ENCODE measurements at regions not wholly inside any gene's neighbourhood (a gene's known extent, or its start where the extent isn't known, plus 50 kb on each side); places are given as distances from the start of the nearest gene placed in this dataset.

DNA sequence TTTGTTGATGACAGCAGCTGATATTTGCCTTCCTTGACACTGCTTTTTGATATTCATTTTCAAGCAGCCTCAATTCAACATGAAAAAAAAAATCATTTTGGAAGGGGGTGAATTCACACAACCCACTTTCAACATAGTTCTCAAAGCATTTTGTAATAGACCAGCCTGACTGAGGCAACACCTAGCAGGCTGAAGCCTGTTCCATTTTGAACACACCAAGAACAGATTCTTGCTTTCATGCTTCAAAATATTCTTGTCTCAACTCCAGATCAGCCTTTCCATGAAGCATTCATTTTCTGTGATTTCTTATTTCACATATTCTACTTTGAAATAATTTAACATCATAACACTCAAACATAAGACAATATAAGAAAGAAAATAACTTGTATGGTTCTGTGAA lies 812.6 kb upstream of the POU3F3 start:
- no peaks in the 10 kb centered on the region for H3K36me3 ChIP-seq
- H3K27me3 ChIP-seq, result no peaks in the 10 kb centered on the region
- no peaks in the 10 kb centered on the region for H3K9me3 ChIP-seq
- H3K27ac ChIP-seq, result no peak overlapping the region
- TF ChIP-seq, protein P1, sequence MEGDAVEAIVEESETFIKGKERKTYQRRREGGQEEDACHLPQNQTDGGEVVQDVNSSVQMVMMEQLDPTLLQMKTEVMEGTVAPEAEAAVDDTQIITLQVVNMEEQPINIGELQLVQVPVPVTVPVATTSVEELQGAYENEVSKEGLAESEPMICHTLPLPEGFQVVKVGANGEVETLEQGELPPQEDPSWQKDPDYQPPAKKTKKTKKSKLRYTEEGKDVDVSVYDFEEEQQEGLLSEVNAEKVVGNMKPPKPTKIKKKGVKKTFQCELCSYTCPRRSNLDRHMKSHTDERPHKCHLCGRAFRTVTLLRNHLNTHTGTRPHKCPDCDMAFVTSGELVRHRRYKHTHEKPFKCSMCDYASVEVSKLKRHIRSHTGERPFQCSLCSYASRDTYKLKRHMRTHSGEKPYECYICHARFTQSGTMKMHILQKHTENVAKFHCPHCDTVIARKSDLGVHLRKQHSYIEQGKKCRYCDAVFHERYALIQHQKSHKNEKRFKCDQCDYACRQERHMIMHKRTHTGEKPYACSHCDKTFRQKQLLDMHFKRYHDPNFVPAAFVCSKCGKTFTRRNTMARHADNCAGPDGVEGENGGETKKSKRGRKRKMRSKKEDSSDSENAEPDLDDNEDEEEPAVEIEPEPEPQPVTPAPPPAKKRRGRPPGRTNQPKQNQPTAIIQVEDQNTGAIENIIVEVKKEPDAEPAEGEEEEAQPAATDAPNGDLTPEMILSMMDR (IDR thresholded peaks at IDR 0.05), result no peak
- no peaks in the 10 kb centered on the region for H3K4me1 ChIP-seq
- H3K4me3 ChIP-seq, result no peak overlapping the region
- DNase-seq (ENCODE audit: low spot score), result no peak

GRCh38 chr2:104043864-104044263 lies 810.1 kb upstream of the POU3F3 start:
- no peak for DNase-seq (ENCODE audit: low spot score)
- Histone ChIP-seq H3K9me3 (no peaks in the 10 kb centered on the region), H3K27me3 (no peaks in the 10 kb centered on the region), H3K27ac (no peak overlapping the region), H3K4me1 (no peaks in the 10 kb centered on the region), H3K36me3 (no peaks in the 10 kb centered on the region), H3K4me3 (no peak overlapping the region)
- TF ChIP-seq, protein P1 (IDR thresholded peaks at IDR 0.05), result no peak

- no peak overlapping the region for H3K4me3 ChIP-seq
- no peaks in the 10 kb centered on the region for H3K9me3 ChIP-seq
- TF ChIP-seq, protein P1 (IDR thresholded peaks at IDR 0.05), result no peak
- no peaks in the 10 kb centered on the region for H3K27me3 ChIP-seq
- no peaks in the 10 kb centered on the region for H3K36me3 ChIP-seq
- H3K4me1 ChIP-seq, result no peaks in the 10 kb centered on the region
- no peak overlapping the region for H3K27ac ChIP-seq
- DNase-seq (ENCODE audit: low spot score), result no peak
Measured at GRCh38 chr2:104045071-104045470, 808.8 kb upstream of the POU3F3 start.

- H3K27me3 ChIP-seq, result no peaks in the 10 kb centered on the region
- TF ChIP-seq, protein P1 (IDR thresholded peaks at IDR 0.05), result no peak
- H3K36me3 ChIP-seq, result no peaks in the 10 kb centered on the region
- H3K4me1 ChIP-seq, result no peaks in the 10 kb centered on the region
- no peak overlapping the region for H3K27ac ChIP-seq
- H3K9me3 ChIP-seq, result no peaks in the 10 kb centered on the region
- no peak for DNase-seq (ENCODE audit: low spot score)
- no peak overlapping the region for H3K4me3 ChIP-seq
Measured at GRCh38 chr2:104046466-104046865, 807.4 kb upstream of the POU3F3 start.

DNA sequence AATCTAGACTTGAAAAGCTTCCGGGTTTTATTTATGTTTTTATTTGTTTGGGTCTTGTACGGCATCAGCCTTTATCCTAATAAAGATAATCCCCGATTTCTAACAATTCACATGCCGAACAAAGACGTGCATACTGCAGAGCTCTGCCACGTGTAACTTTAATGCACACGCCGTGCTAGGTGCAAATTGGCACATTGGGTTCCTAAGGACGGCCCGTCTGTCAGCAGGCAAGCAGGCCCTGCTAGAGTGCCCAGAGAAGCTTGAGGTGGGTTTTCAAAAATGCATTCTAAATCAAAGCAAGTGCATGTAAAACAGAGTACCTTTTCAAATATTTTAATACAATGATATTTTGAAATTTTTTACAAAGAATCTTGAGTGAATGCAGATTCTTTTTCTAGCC lies 806.4 kb upstream of the POU3F3 start:
- Histone ChIP-seq H3K9me3 (no peaks in the 10 kb centered on the region), H3K4me3 (no peak overlapping the region), H3K36me3 (no peaks in the 10 kb centered on the region), H3K27me3 (no peaks in the 10 kb centered on the region), H3K27ac (no peak overlapping the region), H3K4me1 (no peaks in the 10 kb centered on the region)
- no peak for DNase-seq (ENCODE audit: low spot score)
- TF ChIP-seq, protein P1 (IDR thresholded peaks at IDR 0.05), result no peak

- no peak overlapping the region for H3K4me3 ChIP-seq
- H3K9me3 ChIP-seq, result no peaks in the 10 kb centered on the region
- no peaks in the 10 kb centered on the region for H3K27me3 ChIP-seq
- no peak overlapping the region for H3K27ac ChIP-seq
- no peaks in the 10 kb centered on the region for H3K36me3 ChIP-seq
- no peaks in the 10 kb centered on the region for H3K4me1 ChIP-seq
- no peak for DNase-seq (ENCODE audit: low spot score)
- TF ChIP-seq, protein P1 (IDR thresholded peaks at IDR 0.05), result no peak
Measured at GRCh38 chr2:104049438-104049837, 804.5 kb upstream of the POU3F3 start.
